GM11168 (cell line): ENCODE measurements at regions not wholly inside any gene's neighbourhood (a gene's known extent, or its start where the extent isn't known, plus 50 kb on each side); places are given as distances from the start of the nearest gene placed in this dataset.
"Not testable (repeated sequence)": the region's sequence is repeated elsewhere in the genome, so short reads cannot be mapped to it uniquely, and the experiment has no call there.

Experiments
- in situ Hi-C: fragments of 300-500 bp; cut with MboI; formaldehyde crosslinking; loops from one replicate; pipeline ENCODE4 v1.12.0; 2022; ENCODE audit warnings: low sequenced_read_pairs; ENCODE audit not compliant: unreplicated experiment

GRCh38 chr16:52677501-52677900 is 130.6 kb upstream of the TOX3 start:
- in situ Hi-C loops = no loop called here

GRCh38 chr16:52676959-52677358 is 130.0 kb upstream of the TOX3 start:
- in situ Hi-C loops = no loop called here

GRCh38 chr16:52671590-52671989 is 124.6 kb upstream of the TOX3 start:
- in situ Hi-C loops = no loop called here

- in situ Hi-C loops = no loop called here
Observed at GRCh38 chr16:52657924-52658323, 111.0 kb upstream of the TOX3 start.

- in situ Hi-C loops = not testable (repeated sequence)
Observed at GRCh38 chr16:52655916-52656315, 109.0 kb upstream of the TOX3 start.

GRCh38 chr16:52655156-52655555 is 108.2 kb upstream of the TOX3 start:
- in situ Hi-C loops = not testable (repeated sequence)

- in situ Hi-C loops = no loop called here
Observed at GRCh38 chr16:52652033-52652432, 105.1 kb upstream of the TOX3 start.

- in situ Hi-C loops = no loop called here
Observed at GRCh38 chr16:52650789-52651188, 103.8 kb upstream of the TOX3 start.

- in situ Hi-C loops = no loop called here
Observed at GRCh38 chr16:52650318-52650717, 103.4 kb upstream of the TOX3 start.

GRCh38 chr16:52649870-52650269 is 102.9 kb upstream of the TOX3 start:
- in situ Hi-C loops = no loop called here

- in situ Hi-C loops = no loop called here
Observed at GRCh38 chr16:52647588-52647987, 100.6 kb upstream of the TOX3 start.

GRCh38 chr16:52643006-52643405 is 96.1 kb upstream of the TOX3 start:
- in situ Hi-C loops = no loop called here

GRCh38 chr16:52634528-52634927 is 87.6 kb upstream of the TOX3 start:
- in situ Hi-C loops = no loop called here

- in situ Hi-C loops = no loop called here
Observed at GRCh38 chr16:52634104-52634503, 87.2 kb upstream of the TOX3 start.

- in situ Hi-C loops = no loop called here
Observed at GRCh38 chr16:52633230-52633629, 86.3 kb upstream of the TOX3 start.

- in situ Hi-C loops = no loop called here
Observed at GRCh38 chr16:52631711-52632110, 84.8 kb upstream of the TOX3 start.

GRCh38 chr16:52630711-52631110 is 83.8 kb upstream of the TOX3 start:
- in situ Hi-C loops = no loop called here

GRCh38 chr16:52629296-52629695 is 82.4 kb upstream of the TOX3 start:
- in situ Hi-C loops = no loop called here

- in situ Hi-C loops = no loop called here
Observed at GRCh38 chr16:52624891-52625290, 77.9 kb upstream of the TOX3 start.

GRCh38 chr16:52621651-52622050 is 74.7 kb upstream of the TOX3 start:
- in situ Hi-C loops = no loop called here

- in situ Hi-C loops = no loop called here
Observed at GRCh38 chr16:52618753-52619497, 72.0 kb upstream of the TOX3 start.

GRCh38 chr16:52617591-52617990 is 70.6 kb upstream of the TOX3 start:
- in situ Hi-C loops = no loop called here
